HG03432 (cell line): ENCODE measurements at regions not wholly inside any gene's neighbourhood (a gene's known extent, or its start where the extent isn't known, plus 50 kb on each side); places are given as distances from the start of the nearest gene placed in this dataset.
A peak's percentile ranks its signal among the peaks of the same experiment; 100 is the strongest.
"Not testable (repeated sequence)": the region's sequence is repeated elsewhere in the genome, so short reads cannot be mapped to it uniquely, and the experiment has no call there.

Experiments used
- ATAC-seq: cut with Tn5 transposase; IDR thresholded peaks from one replicate; pipeline ENCODE4 v1.9.1; 2021; ENCODE audit warnings: mild to moderate bottlenecking, moderate library complexity; ENCODE audit not compliant: unreplicated experiment

GRCh38 chr10:46740368-46740767, 161.4 kb downstream of the SYT15 start:
- not testable (repeated sequence) for ATAC-seq

- ATAC-seq = not testable (repeated sequence)
Measured at GRCh38 chr10:46749003-46749402, 162.2 kb upstream of the PTPN20 start.

- ATAC-seq = peak; percentile 67
Measured at GRCh38 chr10:46749470-46749869, 161.8 kb upstream of the PTPN20 start.

GRCh38 chr10:46753763-46754162, 157.5 kb upstream of the PTPN20 start:
- ATAC-seq = not testable (repeated sequence)

GRCh38 chr10:46761471-46761870, 149.8 kb upstream of the PTPN20 start:
- peak; percentile 89 for ATAC-seq

- ATAC-seq = not testable (repeated sequence)
Measured at GRCh38 chr10:46768515-46769291, 142.5 kb upstream of the PTPN20 start.

GRCh38 chr10:46773178-46773896, 137.9 kb upstream of the PTPN20 start:
- ATAC-seq = not testable (repeated sequence)

GRCh38 chr10:46773897-46774236, 137.4 kb upstream of the PTPN20 start:
- not testable (repeated sequence) for ATAC-seq

- not testable (repeated sequence) for ATAC-seq
Measured at GRCh38 chr10:46774366-46774765, 136.9 kb upstream of the PTPN20 start.

- not testable (repeated sequence) for ATAC-seq
Measured at GRCh38 chr10:46774945-46775667, 136.1 kb upstream of the PTPN20 start.

- ATAC-seq = not testable (repeated sequence)
Measured at GRCh38 chr10:46775668-46776059, 135.6 kb upstream of the PTPN20 start.

GRCh38 chr10:46779571-46779970, 131.7 kb upstream of the PTPN20 start:
- ATAC-seq = not testable (repeated sequence)

- not testable (repeated sequence) for ATAC-seq
Measured at GRCh38 chr10:46780164-46780563, 131.1 kb upstream of the PTPN20 start.

- ATAC-seq = not testable (repeated sequence)
Measured at GRCh38 chr10:46781001-46781400, 130.2 kb upstream of the PTPN20 start.

- peak; percentile 62 for ATAC-seq
Measured at GRCh38 chr10:46782001-46782874, 129.0 kb upstream of the PTPN20 start.

GRCh38 chr10:46784665-46785064, 126.6 kb upstream of the PTPN20 start:
- not testable (repeated sequence) for ATAC-seq

GRCh38 chr10:46786125-46786517, 125.1 kb upstream of the PTPN20 start:
- ATAC-seq = not testable (repeated sequence)

GRCh38 chr10:46786518-46787320, 124.5 kb upstream of the PTPN20 start:
- ATAC-seq = peak; percentile 78

- peak; percentile 61 for ATAC-seq
Measured at GRCh38 chr10:46787321-46787615, 124.0 kb upstream of the PTPN20 start.
